HEK293 (cell line): ENCODE measurements at regions not wholly inside any gene's neighbourhood (a gene's known extent, or its start where the extent isn't known, plus 50 kb on each side); places are given as distances from the start of the nearest gene placed in this dataset.

Experiments
- HOXA7 ChIP-seq: sonication (generic); formaldehyde crosslinking; IDR thresholded peaks from 2 replicates; pipeline ENCODE4 v1.8.1; 2022; ENCODE audit warnings: missing genetic modification reagents, borderline replicate concordance
- YY1 ChIP-seq: fragments of 450-650 bp; formaldehyde crosslinking; IDR thresholded peaks from 2 replicates; pipeline ENCODE4 v1.5.1; 2018; ENCODE audit warnings: missing biosample characterization, missing genetic modification characterization
- ZBTB48 ChIP-seq: fragments of 450-650 bp; formaldehyde crosslinking; IDR thresholded peaks from 2 replicates; pipeline ENCODE4 v1.5.1; 2016; ENCODE audit warnings: missing biosample characterization, missing genetic modification characterization
- ZEB2 ChIP-seq: fragments of 450-650 bp; formaldehyde crosslinking; IDR thresholded peaks from 2 replicates; pipeline ENCODE4 v1.5.1; 2016; ENCODE audit warnings: missing biosample characterization, missing genetic modification characterization
- ZNF138 ChIP-seq: fragments of 450-650 bp; formaldehyde crosslinking; IDR thresholded peaks from 2 replicates; pipeline ENCODE4 v1.5.1; 2016; ENCODE audit warnings: missing biosample characterization, missing genetic modification characterization, borderline replicate concordance
- ZNF398 ChIP-seq: fragments of 450-650 bp; formaldehyde crosslinking; IDR thresholded peaks from 2 replicates; pipeline ENCODE4 v1.5.1; 2017; ENCODE audit warnings: missing biosample characterization, missing genetic modification characterization
- ZNF701 ChIP-seq: fragments of 450-650 bp; formaldehyde crosslinking; IDR thresholded peaks from 2 replicates; pipeline ENCODE4 v1.5.1; 2016; ENCODE audit warnings: missing biosample characterization, missing genetic modification characterization
- TF ChIP-seq, protein P1 (sequence below): fragments of 450-650 bp; formaldehyde crosslinking; IDR thresholded peaks from 2 replicates; pipeline ENCODE4 v1.5.1; 2016; ENCODE audit warnings: missing biosample characterization, missing genetic modification characterization
- TF ChIP-seq, protein P2 (sequence below): fragments of 450-650 bp; formaldehyde crosslinking; IDR thresholded peaks from 2 replicates; pipeline ENCODE4 v1.5.1; 2016; ENCODE audit warnings: missing biosample characterization, missing genetic modification characterization
- TF ChIP-seq, protein P3 (sequence below): fragments of 450-650 bp; formaldehyde crosslinking; IDR thresholded peaks from 2 replicates; pipeline ENCODE4 v1.5.1; 2016; ENCODE audit warnings: missing biosample characterization, missing genetic modification characterization, borderline replicate concordance

- TF ChIP-seq YY1 (tag by site-specific recombination) (no peak), ZEB2 (tag by site-specific recombination) (no peak), HOXA7 (CRISPR knock-in tag) (no peak), ZNF138 (tag by site-specific recombination) (no peak), ZBTB48 (no peak), ZNF701 (tag by site-specific recombination) (no peak), ZNF398 (no peak)
- TF ChIP-seq, protein P1, sequence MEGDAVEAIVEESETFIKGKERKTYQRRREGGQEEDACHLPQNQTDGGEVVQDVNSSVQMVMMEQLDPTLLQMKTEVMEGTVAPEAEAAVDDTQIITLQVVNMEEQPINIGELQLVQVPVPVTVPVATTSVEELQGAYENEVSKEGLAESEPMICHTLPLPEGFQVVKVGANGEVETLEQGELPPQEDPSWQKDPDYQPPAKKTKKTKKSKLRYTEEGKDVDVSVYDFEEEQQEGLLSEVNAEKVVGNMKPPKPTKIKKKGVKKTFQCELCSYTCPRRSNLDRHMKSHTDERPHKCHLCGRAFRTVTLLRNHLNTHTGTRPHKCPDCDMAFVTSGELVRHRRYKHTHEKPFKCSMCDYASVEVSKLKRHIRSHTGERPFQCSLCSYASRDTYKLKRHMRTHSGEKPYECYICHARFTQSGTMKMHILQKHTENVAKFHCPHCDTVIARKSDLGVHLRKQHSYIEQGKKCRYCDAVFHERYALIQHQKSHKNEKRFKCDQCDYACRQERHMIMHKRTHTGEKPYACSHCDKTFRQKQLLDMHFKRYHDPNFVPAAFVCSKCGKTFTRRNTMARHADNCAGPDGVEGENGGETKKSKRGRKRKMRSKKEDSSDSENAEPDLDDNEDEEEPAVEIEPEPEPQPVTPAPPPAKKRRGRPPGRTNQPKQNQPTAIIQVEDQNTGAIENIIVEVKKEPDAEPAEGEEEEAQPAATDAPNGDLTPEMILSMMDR (tag by site-specific recombination): no peak
- TF ChIP-seq, protein P2, sequence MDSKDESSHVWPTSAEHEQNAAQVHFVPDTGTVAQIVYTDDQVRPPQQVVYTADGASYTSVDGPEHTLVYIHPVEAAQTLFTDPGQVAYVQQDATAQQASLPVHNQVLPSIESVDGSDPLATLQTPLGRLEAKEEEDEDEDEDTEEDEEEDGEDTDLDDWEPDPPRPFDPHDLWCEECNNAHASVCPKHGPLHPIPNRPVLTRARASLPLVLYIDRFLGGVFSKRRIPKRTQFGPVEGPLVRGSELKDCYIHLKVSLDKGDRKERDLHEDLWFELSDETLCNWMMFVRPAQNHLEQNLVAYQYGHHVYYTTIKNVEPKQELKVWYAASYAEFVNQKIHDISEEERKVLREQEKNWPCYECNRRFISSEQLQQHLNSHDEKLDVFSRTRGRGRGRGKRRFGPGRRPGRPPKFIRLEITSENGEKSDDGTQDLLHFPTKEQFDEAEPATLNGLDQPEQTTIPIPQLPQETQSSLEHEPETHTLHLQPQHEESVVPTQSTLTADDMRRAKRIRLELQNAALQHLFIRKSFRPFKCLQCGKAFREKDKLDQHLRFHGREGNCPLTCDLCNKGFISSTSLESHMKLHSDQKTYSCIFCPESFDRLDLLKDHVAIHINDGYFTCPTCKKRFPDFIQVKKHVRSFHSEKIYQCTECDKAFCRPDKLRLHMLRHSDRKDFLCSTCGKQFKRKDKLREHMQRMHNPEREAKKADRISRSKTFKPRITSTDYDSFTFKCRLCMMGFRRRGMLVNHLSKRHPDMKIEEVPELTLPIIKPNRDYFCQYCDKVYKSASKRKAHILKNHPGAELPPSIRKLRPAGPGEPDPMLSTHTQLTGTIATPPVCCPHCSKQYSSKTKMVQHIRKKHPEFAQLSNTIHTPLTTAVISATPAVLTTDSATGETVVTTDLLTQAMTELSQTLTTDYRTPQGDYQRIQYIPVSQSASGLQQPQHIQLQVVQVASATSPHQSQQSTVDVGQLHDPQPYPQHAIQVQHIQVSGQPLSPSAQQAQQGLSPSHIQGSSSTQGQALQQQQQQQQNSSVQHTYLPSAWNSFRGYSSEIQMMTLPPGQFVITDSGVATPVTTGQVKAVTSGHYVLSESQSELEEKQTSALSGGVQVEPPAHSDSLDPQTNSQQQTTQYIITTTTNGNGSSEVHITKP (tag by site-specific recombination): no peak
- TF ChIP-seq, protein P3, sequence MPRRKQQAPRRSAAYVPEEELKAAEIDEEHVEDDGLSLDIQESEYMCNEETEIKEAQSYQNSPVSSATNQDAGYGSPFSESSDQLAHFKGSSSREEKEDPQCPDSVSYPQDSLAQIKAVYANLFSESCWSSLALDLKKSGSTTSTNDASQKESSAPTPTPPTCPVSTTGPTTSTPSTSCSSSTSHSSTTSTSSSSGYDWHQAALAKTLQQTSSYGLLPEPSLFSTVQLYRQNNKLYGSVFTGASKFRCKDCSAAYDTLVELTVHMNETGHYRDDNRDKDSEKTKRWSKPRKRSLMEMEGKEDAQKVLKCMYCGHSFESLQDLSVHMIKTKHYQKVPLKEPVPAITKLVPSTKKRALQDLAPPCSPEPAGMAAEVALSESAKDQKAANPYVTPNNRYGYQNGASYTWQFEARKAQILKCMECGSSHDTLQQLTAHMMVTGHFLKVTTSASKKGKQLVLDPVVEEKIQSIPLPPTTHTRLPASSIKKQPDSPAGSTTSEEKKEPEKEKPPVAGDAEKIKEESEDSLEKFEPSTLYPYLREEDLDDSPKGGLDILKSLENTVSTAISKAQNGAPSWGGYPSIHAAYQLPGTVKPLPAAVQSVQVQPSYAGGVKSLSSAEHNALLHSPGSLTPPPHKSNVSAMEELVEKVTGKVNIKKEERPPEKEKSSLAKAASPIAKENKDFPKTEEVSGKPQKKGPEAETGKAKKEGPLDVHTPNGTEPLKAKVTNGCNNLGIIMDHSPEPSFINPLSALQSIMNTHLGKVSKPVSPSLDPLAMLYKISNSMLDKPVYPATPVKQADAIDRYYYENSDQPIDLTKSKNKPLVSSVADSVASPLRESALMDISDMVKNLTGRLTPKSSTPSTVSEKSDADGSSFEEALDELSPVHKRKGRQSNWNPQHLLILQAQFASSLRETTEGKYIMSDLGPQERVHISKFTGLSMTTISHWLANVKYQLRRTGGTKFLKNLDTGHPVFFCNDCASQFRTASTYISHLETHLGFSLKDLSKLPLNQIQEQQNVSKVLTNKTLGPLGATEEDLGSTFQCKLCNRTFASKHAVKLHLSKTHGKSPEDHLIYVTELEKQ (tag by site-specific recombination): no peak
Measured at GRCh38 chr5:107776506-107776905, 105.8 kb upstream of the EFNA5 start.
